ENCODE measurements at regions not wholly inside any gene's neighbourhood (a gene's known extent, or its start where the extent isn't known, plus 50 kb on each side); places are given as distances from the start of the nearest gene placed in this dataset.

DNA sequence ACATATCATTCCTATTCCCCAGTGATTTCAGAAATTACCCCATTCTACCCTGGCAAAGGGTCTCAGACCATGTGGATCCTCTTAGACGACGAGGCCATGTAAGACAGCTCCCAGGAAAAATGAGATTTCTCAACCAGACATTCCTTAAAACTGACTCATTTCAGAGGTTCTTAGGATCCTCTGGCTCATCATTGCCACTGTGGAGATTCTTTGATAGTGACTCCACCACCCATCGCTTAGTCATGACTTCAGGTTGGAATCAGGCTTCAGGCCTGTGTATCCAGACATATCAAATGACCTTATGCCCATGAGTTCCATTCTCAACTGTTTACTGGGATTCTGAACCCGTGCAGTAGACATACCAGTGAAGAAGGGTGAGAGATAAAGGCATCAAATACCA lies 245.6 kb upstream of the TCF4 start (continued):
- TF ChIP-seq, protein P1, sequence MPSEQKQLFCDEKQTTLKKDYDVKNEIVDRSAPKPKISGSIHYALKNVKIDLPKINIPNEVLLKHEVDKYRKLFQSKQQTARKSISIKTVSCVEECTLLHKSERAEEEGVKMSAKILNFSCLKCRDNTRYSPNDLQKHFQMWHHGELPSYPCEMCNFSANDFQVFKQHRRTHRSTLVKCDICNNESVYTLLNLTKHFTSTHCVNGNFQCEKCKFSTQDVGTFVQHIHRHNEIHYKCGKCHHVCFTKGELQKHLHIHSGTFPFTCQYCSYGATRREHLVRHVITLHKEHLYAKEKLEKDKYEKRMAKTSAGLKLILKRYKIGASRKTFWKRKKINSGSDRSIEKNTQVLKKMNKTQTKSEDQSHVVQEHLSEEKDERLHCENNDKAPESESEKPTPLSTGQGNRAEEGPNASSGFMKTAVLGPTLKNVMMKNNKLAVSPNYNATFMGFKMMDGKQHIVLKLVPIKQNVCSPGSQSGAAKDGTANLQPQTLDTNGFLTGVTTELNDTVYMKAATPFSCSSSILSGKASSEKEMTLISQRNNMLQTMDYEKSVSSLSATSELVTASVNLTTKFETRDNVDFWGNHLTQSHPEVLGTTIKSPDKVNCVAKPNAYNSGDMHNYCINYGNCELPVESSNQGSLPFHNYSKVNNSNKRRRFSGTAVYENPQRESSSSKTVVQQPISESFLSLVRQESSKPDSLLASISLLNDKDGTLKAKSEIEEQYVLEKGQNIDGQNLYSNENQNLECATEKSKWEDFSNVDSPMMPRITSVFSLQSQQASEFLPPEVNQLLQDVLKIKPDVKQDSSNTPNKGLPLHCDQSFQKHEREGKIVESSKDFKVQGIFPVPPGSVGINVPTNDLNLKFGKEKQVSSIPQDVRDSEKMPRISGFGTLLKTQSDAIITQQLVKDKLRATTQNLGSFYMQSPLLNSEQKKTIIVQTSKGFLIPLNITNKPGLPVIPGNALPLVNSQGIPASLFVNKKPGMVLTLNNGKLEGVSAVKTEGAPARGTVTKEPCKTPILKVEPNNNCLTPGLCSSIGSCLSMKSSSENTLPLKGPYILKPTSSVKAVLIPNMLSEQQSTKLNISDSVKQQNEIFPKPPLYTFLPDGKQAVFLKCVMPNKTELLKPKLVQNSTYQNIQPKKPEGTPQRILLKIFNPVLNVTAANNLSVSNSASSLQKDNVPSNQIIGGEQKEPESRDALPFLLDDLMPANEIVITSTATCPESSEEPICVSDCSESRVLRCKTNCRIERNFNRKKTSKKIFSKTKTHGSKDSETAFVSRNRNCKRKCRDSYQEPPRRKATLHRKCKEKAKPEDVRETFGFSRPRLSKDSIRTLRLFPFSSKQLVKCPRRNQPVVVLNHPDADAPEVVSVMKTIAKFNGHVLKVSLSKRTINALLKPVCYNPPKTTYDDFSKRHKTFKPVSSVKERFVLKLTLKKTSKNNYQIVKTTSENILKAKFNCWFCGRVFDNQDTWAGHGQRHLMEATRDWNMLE (tag by site-specific recombination; conservative IDR thresholded peaks at IDR 0.05; ENCODE audit: low read depth), result no peak
- TF ChIP-seq ZNF768 (tag by site-specific recombination; IDR thresholded peaks at IDR 0.05), result no peak
- TF ChIP-seq KLF8 (tag by site-specific recombination; IDR thresholded peaks at IDR 0.05), result no peak
- TF ChIP-seq IKZF3 (tag by site-specific recombination; IDR thresholded peaks at IDR 0.05), result no peak
- TF ChIP-seq ZNF350 (tag by site-specific recombination; IDR thresholded peaks at IDR 0.05), result no peak
- TF ChIP-seq ZNF335 (tag by site-specific recombination; conservative IDR thresholded peaks at IDR 0.05), result no peak
- no peak for TF ChIP-seq ZNF501 (tag by site-specific recombination; IDR thresholded peaks at IDR 0.05)
- TF ChIP-seq, protein P2, sequence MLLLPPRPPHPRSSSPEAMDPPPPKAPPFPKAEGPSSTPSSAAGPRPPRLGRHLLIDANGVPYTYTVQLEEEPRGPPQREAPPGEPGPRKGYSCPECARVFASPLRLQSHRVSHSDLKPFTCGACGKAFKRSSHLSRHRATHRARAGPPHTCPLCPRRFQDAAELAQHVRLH (tag by site-specific recombination; IDR thresholded peaks at IDR 0.05), result no peak
- TF ChIP-seq, protein P3, sequence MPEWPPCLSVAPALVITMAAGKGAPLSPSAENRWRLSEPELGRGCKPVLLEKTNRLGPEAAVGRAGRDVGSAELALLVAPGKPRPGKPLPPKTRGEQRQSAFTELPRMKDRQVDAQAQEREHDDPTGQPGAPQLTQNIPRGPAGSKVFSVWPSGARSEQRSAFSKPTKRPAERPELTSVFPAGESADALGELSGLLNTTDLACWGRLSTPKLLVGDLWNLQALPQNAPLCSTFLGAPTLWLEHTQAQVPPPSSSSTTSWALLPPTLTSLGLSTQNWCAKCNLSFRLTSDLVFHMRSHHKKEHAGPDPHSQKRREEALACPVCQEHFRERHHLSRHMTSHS (tag by site-specific recombination; IDR thresholded peaks at IDR 0.05), result no peak
- TF ChIP-seq ZNF510 (tag by site-specific recombination; IDR thresholded peaks at IDR 0.05; ENCODE audit: insufficient replicate concordance), result no peak
- TF ChIP-seq ZBTB20 (tag by site-specific recombination; IDR thresholded peaks at IDR 0.05), result no peak
- no peak for TF ChIP-seq KLF10 (tag by site-specific recombination; IDR thresholded peaks at IDR 0.05)
- no peak for TF ChIP-seq ZNF23 (tag by site-specific recombination; IDR thresholded peaks at IDR 0.05; ENCODE audit: borderline replicate concordance)
- TF ChIP-seq ZNF416 (tag by site-specific recombination; IDR thresholded peaks at IDR 0.05), result no peak

DNA sequence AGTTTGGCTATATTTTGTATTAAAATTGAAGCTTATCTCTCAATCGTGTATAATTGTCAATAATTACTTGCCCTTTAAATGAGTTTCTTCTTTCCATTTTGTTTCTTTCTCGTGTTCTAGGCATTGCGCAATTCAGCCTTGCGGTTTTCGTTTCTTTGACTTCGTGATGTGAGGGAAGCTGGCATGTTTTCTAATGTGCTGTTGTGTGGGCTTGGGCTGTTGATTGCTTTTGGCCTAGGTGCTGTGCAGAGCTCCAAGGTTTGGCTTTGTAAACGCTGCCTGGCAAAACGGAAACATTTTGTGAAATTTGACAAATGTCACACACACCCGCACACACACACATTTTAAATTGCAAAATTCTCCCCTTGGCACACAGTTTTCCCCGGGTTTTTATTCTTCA lies 242.6 kb upstream of the TCF4 start:
- POLR2A ChIA-PET, result no interaction called here
- Histone ChIP-seq H3K27ac (ENCODE audit: extremely low read depth, low read depth, low read length) (no peak overlapping the region), H3K36me3 (ENCODE audit: control insufficient read depth in 2 of 2, insufficient read depth in 1 of 2, low read length in 2 of 2) (no peaks in the 10 kb centered on the region), H3K4me1 (ENCODE audit: control insufficient read depth, insufficient read depth, low read length) (no peaks in the 10 kb centered on the region), H3K4me3 (ENCODE audit: low read depth, low read length) (no peak overlapping the region), H3K9me3 (ENCODE audit: control insufficient read depth, insufficient read depth, low read depth, low read length) (no peaks in the 10 kb centered on the region)
- CTCF ChIA-PET, result interaction anchor here (1.1 kb wide), 1 partner anchor 446 kb away, joined by 3 read pairs; no protein-coding TSS in a partner anchor
- TF ChIP-seq ZNF366 (tag by site-specific recombination; conservative IDR thresholded peaks at IDR 0.05), result no peak
- TF ChIP-seq ZNF571 (tag by site-specific recombination; IDR thresholded peaks at IDR 0.05), result no peak
- no peak for TF ChIP-seq ZNF530 (tag by site-specific recombination; IDR thresholded peaks at IDR 0.05; ENCODE audit: low read depth)
- no peak for TF ChIP-seq ZNF747 (tag by site-specific recombination; IDR thresholded peaks at IDR 0.05)
- no peak for TF ChIP-seq ZNF514 (tag by site-specific recombination; IDR thresholded peaks at IDR 0.05)
- no peak for TF ChIP-seq ZBTB7A (tag by site-specific recombination; IDR thresholded peaks at IDR 0.05; ENCODE audit: low read depth)
- TF ChIP-seq, protein P1 (tag by site-specific recombination; conservative IDR thresholded peaks at IDR 0.05; ENCODE audit: low read depth), result no peak
- TF ChIP-seq ZNF670 (tag by site-specific recombination; IDR thresholded peaks at IDR 0.05; ENCODE audit: low read depth), result no peak
- TF ChIP-seq, protein P4, sequence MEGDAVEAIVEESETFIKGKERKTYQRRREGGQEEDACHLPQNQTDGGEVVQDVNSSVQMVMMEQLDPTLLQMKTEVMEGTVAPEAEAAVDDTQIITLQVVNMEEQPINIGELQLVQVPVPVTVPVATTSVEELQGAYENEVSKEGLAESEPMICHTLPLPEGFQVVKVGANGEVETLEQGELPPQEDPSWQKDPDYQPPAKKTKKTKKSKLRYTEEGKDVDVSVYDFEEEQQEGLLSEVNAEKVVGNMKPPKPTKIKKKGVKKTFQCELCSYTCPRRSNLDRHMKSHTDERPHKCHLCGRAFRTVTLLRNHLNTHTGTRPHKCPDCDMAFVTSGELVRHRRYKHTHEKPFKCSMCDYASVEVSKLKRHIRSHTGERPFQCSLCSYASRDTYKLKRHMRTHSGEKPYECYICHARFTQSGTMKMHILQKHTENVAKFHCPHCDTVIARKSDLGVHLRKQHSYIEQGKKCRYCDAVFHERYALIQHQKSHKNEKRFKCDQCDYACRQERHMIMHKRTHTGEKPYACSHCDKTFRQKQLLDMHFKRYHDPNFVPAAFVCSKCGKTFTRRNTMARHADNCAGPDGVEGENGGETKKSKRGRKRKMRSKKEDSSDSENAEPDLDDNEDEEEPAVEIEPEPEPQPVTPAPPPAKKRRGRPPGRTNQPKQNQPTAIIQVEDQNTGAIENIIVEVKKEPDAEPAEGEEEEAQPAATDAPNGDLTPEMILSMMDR (tag by site-specific recombination; IDR thresholded peaks at IDR 0.05), result no peak
- TF ChIP-seq, protein P5, sequence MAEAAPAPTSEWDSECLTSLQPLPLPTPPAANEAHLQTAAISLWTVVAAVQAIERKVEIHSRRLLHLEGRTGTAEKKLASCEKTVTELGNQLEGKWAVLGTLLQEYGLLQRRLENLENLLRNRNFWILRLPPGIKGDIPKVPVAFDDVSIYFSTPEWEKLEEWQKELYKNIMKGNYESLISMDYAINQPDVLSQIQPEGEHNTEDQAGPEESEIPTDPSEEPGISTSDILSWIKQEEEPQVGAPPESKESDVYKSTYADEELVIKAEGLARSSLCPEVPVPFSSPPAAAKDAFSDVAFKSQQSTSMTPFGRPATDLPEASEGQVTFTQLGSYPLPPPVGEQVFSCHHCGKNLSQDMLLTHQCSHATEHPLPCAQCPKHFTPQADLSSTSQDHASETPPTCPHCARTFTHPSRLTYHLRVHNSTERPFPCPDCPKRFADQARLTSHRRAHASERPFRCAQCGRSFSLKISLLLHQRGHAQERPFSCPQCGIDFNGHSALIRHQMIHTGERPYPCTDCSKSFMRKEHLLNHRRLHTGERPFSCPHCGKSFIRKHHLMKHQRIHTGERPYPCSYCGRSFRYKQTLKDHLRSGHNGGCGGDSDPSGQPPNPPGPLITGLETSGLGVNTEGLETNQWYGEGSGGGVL (tag by site-specific recombination; IDR thresholded peaks at IDR 0.05), result no peak
